ENCODE measurements at regions not wholly inside any gene's neighbourhood (a gene's known extent, or its start where the extent isn't known, plus 50 kb on each side); places are given as distances from the start of the nearest gene placed in this dataset.

DNA sequence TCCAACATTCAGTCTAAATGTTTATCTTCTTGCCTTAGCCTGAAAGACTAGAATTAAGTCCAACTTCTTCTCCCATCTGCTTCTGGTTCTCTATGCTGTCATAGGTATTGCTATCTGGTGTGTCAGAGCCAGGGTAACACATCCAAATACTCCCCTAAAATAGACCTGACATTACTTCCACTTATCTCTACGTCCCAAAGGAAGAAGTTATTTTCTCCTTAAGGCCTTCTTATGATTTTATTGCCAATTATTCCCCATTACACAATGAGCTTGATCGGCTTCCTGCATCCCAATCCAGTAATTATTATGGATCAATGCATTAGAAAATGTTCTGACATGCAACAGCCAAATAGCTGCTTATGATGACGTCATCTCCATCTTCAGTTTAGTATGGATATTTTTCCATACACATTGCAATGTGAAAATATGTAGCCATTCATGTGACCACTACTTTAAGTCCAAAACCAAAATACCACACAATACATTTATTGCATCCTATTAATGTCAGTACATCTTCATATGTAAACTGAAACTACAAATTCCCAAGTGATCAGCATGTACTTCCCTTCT, 555.5 kb downstream of the MAT2B start:
- TF ChIP-seq CTCF (IDR thresholded peaks at IDR 0.05 in 4 of 5, conservative IDR thresholded peaks at IDR 0.05 in 1 of 5) (no peak), POLR2A (IDR thresholded peaks at IDR 0.05) (no peak)

All from gastrocnemius medialis (tissue), 4 donors.